ENCODE measurements at regions not wholly inside any gene's neighbourhood (a gene's known extent, or its start where the extent isn't known, plus 50 kb on each side); places are given as distances from the start of the nearest gene placed in this dataset.

DNA sequence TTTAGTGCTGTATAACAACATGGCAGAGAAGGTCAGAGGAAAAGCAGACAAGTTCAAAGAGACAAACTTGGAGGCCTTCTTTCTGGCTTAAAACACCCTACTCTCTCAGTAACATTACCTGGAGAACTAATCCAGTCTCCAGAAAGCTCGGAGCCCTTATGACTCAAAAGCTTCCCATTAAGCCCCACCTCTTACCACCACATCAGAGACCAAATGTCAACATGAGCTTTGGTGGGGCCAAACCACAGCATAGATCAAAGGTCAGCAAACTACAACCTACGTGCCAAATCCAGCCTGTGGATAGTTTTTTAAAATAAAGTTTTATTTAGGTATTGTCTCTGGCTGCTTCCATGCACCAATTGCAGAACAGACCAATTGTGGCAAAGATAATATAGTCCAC, 589.9 kb downstream of the DNAH5 start:
- TF ChIP-seq, protein P1, sequence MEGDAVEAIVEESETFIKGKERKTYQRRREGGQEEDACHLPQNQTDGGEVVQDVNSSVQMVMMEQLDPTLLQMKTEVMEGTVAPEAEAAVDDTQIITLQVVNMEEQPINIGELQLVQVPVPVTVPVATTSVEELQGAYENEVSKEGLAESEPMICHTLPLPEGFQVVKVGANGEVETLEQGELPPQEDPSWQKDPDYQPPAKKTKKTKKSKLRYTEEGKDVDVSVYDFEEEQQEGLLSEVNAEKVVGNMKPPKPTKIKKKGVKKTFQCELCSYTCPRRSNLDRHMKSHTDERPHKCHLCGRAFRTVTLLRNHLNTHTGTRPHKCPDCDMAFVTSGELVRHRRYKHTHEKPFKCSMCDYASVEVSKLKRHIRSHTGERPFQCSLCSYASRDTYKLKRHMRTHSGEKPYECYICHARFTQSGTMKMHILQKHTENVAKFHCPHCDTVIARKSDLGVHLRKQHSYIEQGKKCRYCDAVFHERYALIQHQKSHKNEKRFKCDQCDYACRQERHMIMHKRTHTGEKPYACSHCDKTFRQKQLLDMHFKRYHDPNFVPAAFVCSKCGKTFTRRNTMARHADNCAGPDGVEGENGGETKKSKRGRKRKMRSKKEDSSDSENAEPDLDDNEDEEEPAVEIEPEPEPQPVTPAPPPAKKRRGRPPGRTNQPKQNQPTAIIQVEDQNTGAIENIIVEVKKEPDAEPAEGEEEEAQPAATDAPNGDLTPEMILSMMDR (conservative IDR thresholded peaks at IDR 0.05), result no peak
- Histone ChIP-seq H3K23ac (ENCODE audit: insufficient read length, low read depth, low read length) (no peak overlapping the region), H3K9ac (ENCODE audit: extremely low read depth, insufficient read length, low read length) (no peak overlapping the region), H2BK120ac (ENCODE audit: low read depth, low read length, poor library complexity, severe bottlenecking) (no peak overlapping the region), H3T11ph (ENCODE audit: low read length) (no peak overlapping the region), H3K79me1 (ENCODE audit: insufficient read depth, low read depth, low read length, poor library complexity, severe bottlenecking) (no peaks in the 10 kb centered on the region), H2BK12ac (ENCODE audit: insufficient read length, low read depth, low read length) (no peak overlapping the region), H3K79me2 (ENCODE audit: insufficient read depth, low read length) (no peaks in the 10 kb centered on the region), H3K27me3 (ENCODE audit: insufficient read depth, low read length) (no peaks in the 10 kb centered on the region), H3K4me1 (ENCODE audit: insufficient read depth, low read length) (no peaks in the 10 kb centered on the region; the same call in 1 of the 2 replicates), H3K9me3 (ENCODE audit: control insufficient read depth, low read depth, low read length) (no peaks in the 10 kb centered on the region), H2BK15ac (ENCODE audit: low read depth, low read length) (no peak overlapping the region), H3K14ac (ENCODE audit: insufficient read depth, low read length) (no peak overlapping the region), H3K56ac (ENCODE audit: insufficient read length, low read depth, low read length) (no peak overlapping the region), H4K5ac (ENCODE audit: insufficient read length, low read depth, low read length) (no peak overlapping the region), H3K27ac (ENCODE audit: insufficient read length, low read depth, low read length) (no peak overlapping the region), H4K91ac (ENCODE audit: insufficient read length, low read depth, low read length) (no peak overlapping the region), H3K18ac (ENCODE audit: insufficient read length, low read depth, low read length) (no peak overlapping the region), H2AFZ (ENCODE audit: low read length) (no peak overlapping the region), H4K8ac (replicated peaks; ENCODE audit: insufficient read length, low read depth, low read length) (no peak overlapping the region), H3K23me2 (ENCODE audit: insufficient read length, low read depth, low read length, poor library complexity, severe bottlenecking) (no peaks in the 10 kb centered on the region), H3K4me2 (ENCODE audit: insufficient read depth, insufficient read length, low read length) (no peak overlapping the region), H2AK5ac (ENCODE audit: insufficient read length, low read length) (no peak overlapping the region), H2BK20ac (ENCODE audit: low read depth, low read length, poor library complexity, severe bottlenecking) (no peak overlapping the region), H2BK5ac (ENCODE audit: insufficient read length, low read length) (no peak overlapping the region), H3K4ac (ENCODE audit: low read depth, low read length) (no peak overlapping the region), H4K20me1 (ENCODE audit: control insufficient read depth, insufficient read depth, insufficient read length) (no peaks in the 10 kb centered on the region)
- no peaks in the 10 kb centered on the region for H3K27me3 Mint-ChIP-seq (ENCODE audit: low read depth)
- no peak overlapping the region for H3K4me3 Mint-ChIP-seq
- H3K36me3 Mint-ChIP-seq (ENCODE audit: insufficient read depth in 1 of 3, low read depth in 3 of 3), result 0 out of 7 replicates have a peak, but pooled peaks cover 0 to 2% (median 0%) of the 10 kb centered on the region in 3 experiments
- no peaks in the 10 kb centered on the region for H3K4me1 Mint-ChIP-seq
- H3K9me3 Mint-ChIP-seq, result no peaks in the 10 kb centered on the region; a peak in 1 of 5 replicates
- no peak for DNase-seq
- no CpG with 5 or more reads among the region's 2 CpGs for WGBS (ENCODE audit: extremely low coverage, insufficient read length, low lambda C conversion rate)
- no peak overlapping the region for H3K27ac Mint-ChIP-seq
